IMR-90 (cell line): ENCODE measurements at regions not wholly inside any gene's neighbourhood (a gene's known extent, or its start where the extent isn't known, plus 50 kb on each side); places are given as distances from the start of the nearest gene placed in this dataset.

ENCODE experiments used
- ATAC-seq: fragments of 200-7000 bp; cut with Tn5 transposase; 2 replicates; pipeline ENCODE4 v1.9.1; 2020; ENCODE audit warnings: low read depth, mild to moderate bottlenecking, moderate library complexity
- BruUV-seq: library from RNA; stranded (reverse); fragments of 400-500 nt; replicated peaks from 2 replicates; lab custom pipeline; 2021; lab: Mats Ljungman, UMichigan
- CTCF ChIA-PET: fragments of 300-600 bp; formaldehyde crosslinking; extraction: SDS; loops from one replicate; lab custom pipeline; 2021; ENCODE audit warnings: antibody characterized with exemption; lab: Yijun Ruan, JAX
- POLR2A ChIA-PET: fragments of 300-600 bp; sonication (Branson Sonifier 250); formaldehyde crosslinking; loops from one replicate; lab custom pipeline; 2022; ENCODE audit warnings: antibody characterized with exemption; ENCODE audit not compliant: unreplicated experiment; lab: Charles Lee
- DNase-seq: peaks from one replicate; pipeline ENCODE4 v3.0.0; 2013
- H2AFZ ChIP-seq: replicated peaks from 2 replicates; pipeline ENCODE3; 2013; ENCODE audit warnings: low read length, mild to moderate bottlenecking; ENCODE audit not compliant: poor library complexity
- H2AK5ac ChIP-seq: 2 replicates; pipeline ENCODE4 v1.6.1; 2013; ENCODE audit warnings: low read depth, low read length, inconsistent platforms
- H2AK9ac ChIP-seq: replicated peaks from 2 replicates; pipeline ENCODE3; 2013; ENCODE audit warnings: mild to moderate bottlenecking, low read depth, low read length, moderate library complexity; ENCODE audit not compliant: poor library complexity
- H2BK120ac ChIP-seq: 2 replicates; pipeline ENCODE4 v1.6.1; 2013; ENCODE audit warnings: low read depth, low read length, inconsistent platforms
- H2BK15ac ChIP-seq: 3 replicates; pipeline ENCODE4 v1.6.1; 2013; ENCODE audit warnings: low read depth, low read length, inconsistent platforms
- H2BK20ac ChIP-seq: 2 replicates; pipeline ENCODE4 v1.6.1; 2013; ENCODE audit warnings: low read depth, mild to moderate bottlenecking, inconsistent platforms, low read length, moderate library complexity
- H2BK5ac ChIP-seq: 2 replicates; pipeline ENCODE4 v1.6.1; 2013; ENCODE audit warnings: mild to moderate bottlenecking, low read depth, low read length, inconsistent platforms; ENCODE audit not compliant: poor library complexity, severe bottlenecking
- H3K14ac ChIP-seq: replicated peaks from 2 replicates; pipeline ENCODE4 v1.6.1; 2013; ENCODE audit warnings: low read depth, low read length, inconsistent platforms
- H3K18ac ChIP-seq: 2 replicates; pipeline ENCODE4 v1.6.1; 2013; ENCODE audit warnings: low read depth, low read length, control low read depth
- H3K23ac ChIP-seq: 2 replicates; pipeline ENCODE4 v1.6.1; 2013; ENCODE audit warnings: low read depth, low read length, inconsistent platforms
- H3K27ac ChIP-seq: 2 replicates; pipeline ENCODE4 v1.5.1; 2013; ENCODE audit warnings: mild to moderate bottlenecking, control low read depth, low read length; ENCODE audit not compliant: insufficient read depth
- H3K27me3 ChIP-seq: 2 replicates; pipeline ENCODE4 v1.6.1; 2013; ENCODE audit warnings: low read length; ENCODE audit not compliant: control insufficient read depth, insufficient read depth
- H3K36me3 ChIP-seq: 2 replicates; pipeline ENCODE4 v1.6.1; 2013; ENCODE audit warnings: low read length, mixed read lengths; ENCODE audit not compliant: control insufficient read depth, insufficient read depth
- H3K4ac ChIP-seq: 2 replicates; pipeline ENCODE4 v1.6.1; 2013; ENCODE audit warnings: low read depth, low read length, inconsistent platforms
- H3K4me1 ChIP-seq: 2 replicates; pipeline ENCODE4 v1.6.1; 2013; ENCODE audit warnings: low read length, mixed read lengths; ENCODE audit not compliant: control insufficient read depth, insufficient read depth
- H3K4me2 ChIP-seq: 2 replicates; pipeline ENCODE4 v1.6.1; 2013; ENCODE audit warnings: low read depth, mild to moderate bottlenecking, control low read depth, low read length, moderate library complexity
- H3K4me3 ChIP-seq: 2 replicates; pipeline ENCODE4 v1.5.1; 2013; ENCODE audit warnings: low read depth, mild to moderate bottlenecking, control low read depth, low read length, moderate library complexity; ENCODE audit not compliant: insufficient read depth
- H3K56ac ChIP-seq: 2 replicates; pipeline ENCODE4 v1.6.1; 2013; ENCODE audit warnings: low read length, inconsistent platforms; ENCODE audit not compliant: insufficient read depth; ENCODE audit errors: extremely low read depth
- H3K79me1 ChIP-seq, 2 experiments: 2 replicates each; pipeline ENCODE4 v1.6.1; 2013; ENCODE audit warnings: low read length in 2 of 2, inconsistent platforms in 1 of 2, low read depth in 1 of 2
- H3K9ac ChIP-seq: 2 replicates; pipeline ENCODE4 v1.6.1; 2013; ENCODE audit warnings: low read depth, low read length, control low read depth
- H3K9me1 ChIP-seq: 2 replicates; pipeline ENCODE4 v1.6.1; 2013; ENCODE audit warnings: low read length, inconsistent platforms; ENCODE audit not compliant: insufficient read depth
- H3K9me3 ChIP-seq: 2 replicates; pipeline ENCODE4 v1.6.1; 2013; ENCODE audit warnings: low read length; ENCODE audit not compliant: control insufficient read depth, insufficient read depth
- H4K20me1 ChIP-seq: 2 replicates; pipeline ENCODE4 v1.6.1; 2013; ENCODE audit warnings: low read length, inconsistent platforms; ENCODE audit not compliant: insufficient read depth
- H4K5ac ChIP-seq: 2 replicates; pipeline ENCODE4 v1.6.1; 2013; ENCODE audit warnings: mild to moderate bottlenecking, low read depth, low read length, control low read depth
- H4K8ac ChIP-seq, 2 experiments: 2 replicates each; pipeline ENCODE4 v1.6.1; 2013; ENCODE audit warnings: low read depth in 2 of 2, low read length in 2 of 2, control low read depth in 1 of 2, inconsistent platforms in 1 of 2
- H4K91ac ChIP-seq: 2 replicates; pipeline ENCODE4 v1.6.1; 2013; ENCODE audit warnings: low read depth, low read length, inconsistent platforms; ENCODE audit not compliant: insufficient read depth
- BHLHE40 ChIP-seq: fragments of 150-350 bp; IDR thresholded peaks from 2 replicates; pipeline ENCODE4 v1.6.1; 2016; ENCODE audit warnings: mild to moderate bottlenecking, low read depth, low read length
- CEBPB ChIP-seq: IDR thresholded peaks from 2 replicates; pipeline ENCODE4 v1.6.1; 2012; ENCODE audit warnings: low read depth, low read length, improper control_type of control experiment
- CHD1 ChIP-seq: IDR thresholded peaks from 2 replicates; pipeline ENCODE4 v1.6.1; 2012; ENCODE audit warnings: low read depth, low read length, improper control_type of control experiment
- MAFK ChIP-seq: IDR thresholded peaks from 2 replicates; pipeline ENCODE4 v1.6.1; 2012; ENCODE audit warnings: low read depth, low read length, improper control_type of control experiment
- MAZ ChIP-seq: IDR thresholded peaks from 2 replicates; pipeline ENCODE4 v1.6.1; 2012; ENCODE audit warnings: low read depth, mild to moderate bottlenecking, low read length, improper control_type of control experiment, moderate library complexity, borderline replicate concordance
- MXI1 ChIP-seq: IDR thresholded peaks from 2 replicates; pipeline ENCODE4 v1.6.1; 2012; ENCODE audit warnings: low read depth, mild to moderate bottlenecking, low read length, moderate library complexity, borderline replicate concordance
- POLR2A ChIP-seq: IDR thresholded peaks from 2 replicates; pipeline ENCODE4 v1.6.1; 2012; ENCODE audit warnings: mild to moderate bottlenecking, low read depth, low read length
- RAD21 ChIP-seq: IDR thresholded peaks from 2 replicates; pipeline ENCODE4 v1.6.1; 2012; ENCODE audit warnings: low read length, improper control_type of control experiment
- RCOR1 ChIP-seq: IDR thresholded peaks from 2 replicates; pipeline ENCODE4 v1.6.1; 2012; ENCODE audit warnings: mild to moderate bottlenecking, low read length, improper control_type of control experiment; ENCODE audit not compliant: insufficient replicate concordance
- RFX5 ChIP-seq: IDR thresholded peaks from 2 replicates; pipeline ENCODE4 v1.8.0; 2012; ENCODE audit warnings: low read depth, mild to moderate bottlenecking, low read length, moderate library complexity
- USF2 ChIP-seq: fragments of 150-350 bp; IDR thresholded peaks from 2 replicates; pipeline ENCODE4 v1.6.1; 2017; ENCODE audit warnings: mild to moderate bottlenecking, antibody characterized with exemption, low read length, low read depth
- WGBS, 2 experiments: methylation state at CpG; one replicate each; pipeline versions ENCODE4 v1.1.5 to v1.1.7; 2013; ENCODE audit warnings: missing lambda C conversion rate in 2 of 2; ENCODE audit not compliant: insufficient read length in 1 of 2; ENCODE audit errors: extremely low coverage in 2 of 2; 5-methylcytosine and 5-hydroxymethylcytosine counted together
- dilution Hi-C: fragments of 300-500 bp; cut with HindIII; formaldehyde crosslinking; loops from one replicate; pipeline ENCODE4 v1.14.3; 2018; ENCODE audit warnings: low sequenced_read_pairs; ENCODE audit not compliant: unreplicated experiment
- in situ Hi-C: fragments of 300-500 bp; cut with MboI; formaldehyde crosslinking; loops from 3 replicates; pipeline ENCODE4 v1.14.3; 2019; ENCODE audit warnings: low sequenced_read_pairs, inconsistent platforms, mixed read lengths
- intact Hi-C: fragments of 100-400 bp; cut with micrococcal nuclease; formaldehyde crosslinking; loops from 2 replicates; pipeline ENCODE4 v1.10.0; 2022
- TF ChIP-seq, protein P1 (sequence below): conservative IDR thresholded peaks from 2 replicates; pipeline ENCODE4 v1.5.1; 2012; ENCODE audit warnings: mild to moderate bottlenecking, low read depth, low read length, improper control_type of control experiment
- TF ChIP-seq, protein P2 (sequence below): fragments of 150-350 bp; IDR thresholded peaks from 2 replicates; pipeline ENCODE4 v1.6.1; 2016; ENCODE audit warnings: low read depth, mild to moderate bottlenecking, low read length, moderate library complexity, borderline replicate concordance

- Histone ChIP-seq H3K4me2 (no peak overlapping the region), H2BK5ac (peak overlapping the region; percentile 58), H4K8ac (peak overlapping the region in 1 of 2 experiments; percentile 20; a peak in 2 of 4 replicates), H3K9ac (no peak overlapping the region), H4K91ac (peak overlapping the region; percentile 45; the same call in 1 of the 2 replicates), H3K4ac (peak overlapping the region; percentile 58), H3K9me3 (peaks cover 6% of the 10 kb centered on the region; the same call in 1 of the 2 replicates), H3K4me1 (peaks cover 17% of the 10 kb centered on the region), H3K23ac (peak overlapping the region; percentile 26; the same call in 1 of the 2 replicates), H2BK15ac (peak overlapping the region; percentile 72; the same call in 2 of the 3 replicates), H3K18ac (peak overlapping the region; percentile 74), H2AFZ (no peak overlapping the region), H3K27me3 (no peaks in the 10 kb centered on the region), H3K56ac (no peak overlapping the region), H3K79me1 (no peaks in the 10 kb centered on the region), H3K9me1 (peaks cover 3% of the 10 kb centered on the region), H3K4me3 (no peak overlapping the region), H2AK9ac (no peak overlapping the region), H2AK5ac (peak overlapping the region; percentile 53), H4K20me1 (no peaks in the 10 kb centered on the region), H2BK120ac (peak overlapping the region; percentile 78), H3K14ac (no peak overlapping the region; the same call in 1 of the 2 replicates), H4K5ac (peak overlapping the region; percentile 72; the same call in 1 of the 2 replicates), H2BK20ac (peak overlapping the region; percentile 71), H3K36me3 (no peaks in the 10 kb centered on the region), H3K27ac (peak overlapping the region; percentile 3)
- POLR2A ChIA-PET, result no interaction called here
- intact Hi-C loops, result loop anchor here (2.0 kb wide), 1 partner anchor 216 kb away; no protein-coding TSS in a partner anchor
- 85% methylated on average over 2 of the region's 10 CpGs; no CpG with 5 or more reads in 1 of the 2 experiments for WGBS, 2 experiments
- no peak for ATAC-seq
- DNase-seq, result peak; percentile 15
- no TSS peak for BruUV-seq
- dilution Hi-C loops, result no loop called here
- CTCF ChIA-PET, result interaction anchor here (0.7 kb wide), 1 partner anchor 58 kb away, joined by 3 read pairs; no protein-coding TSS in a partner anchor
- in situ Hi-C loops, result loop anchor here (10.0 kb wide), 1 partner anchor 214 kb away; no protein-coding TSS in a partner anchor
- no peak for TF ChIP-seq MXI1
- no peak for TF ChIP-seq RAD21
- no peak for TF ChIP-seq BHLHE40
- TF ChIP-seq, protein P1, sequence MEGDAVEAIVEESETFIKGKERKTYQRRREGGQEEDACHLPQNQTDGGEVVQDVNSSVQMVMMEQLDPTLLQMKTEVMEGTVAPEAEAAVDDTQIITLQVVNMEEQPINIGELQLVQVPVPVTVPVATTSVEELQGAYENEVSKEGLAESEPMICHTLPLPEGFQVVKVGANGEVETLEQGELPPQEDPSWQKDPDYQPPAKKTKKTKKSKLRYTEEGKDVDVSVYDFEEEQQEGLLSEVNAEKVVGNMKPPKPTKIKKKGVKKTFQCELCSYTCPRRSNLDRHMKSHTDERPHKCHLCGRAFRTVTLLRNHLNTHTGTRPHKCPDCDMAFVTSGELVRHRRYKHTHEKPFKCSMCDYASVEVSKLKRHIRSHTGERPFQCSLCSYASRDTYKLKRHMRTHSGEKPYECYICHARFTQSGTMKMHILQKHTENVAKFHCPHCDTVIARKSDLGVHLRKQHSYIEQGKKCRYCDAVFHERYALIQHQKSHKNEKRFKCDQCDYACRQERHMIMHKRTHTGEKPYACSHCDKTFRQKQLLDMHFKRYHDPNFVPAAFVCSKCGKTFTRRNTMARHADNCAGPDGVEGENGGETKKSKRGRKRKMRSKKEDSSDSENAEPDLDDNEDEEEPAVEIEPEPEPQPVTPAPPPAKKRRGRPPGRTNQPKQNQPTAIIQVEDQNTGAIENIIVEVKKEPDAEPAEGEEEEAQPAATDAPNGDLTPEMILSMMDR, result no peak
- TF ChIP-seq RCOR1, result no peak
- no peak for TF ChIP-seq POLR2A
- no peak for TF ChIP-seq RFX5
- TF ChIP-seq MAFK, result no peak
- no peak for TF ChIP-seq MAZ
- no peak for TF ChIP-seq USF2
- no peak for TF ChIP-seq CEBPB
- TF ChIP-seq, protein P2, sequence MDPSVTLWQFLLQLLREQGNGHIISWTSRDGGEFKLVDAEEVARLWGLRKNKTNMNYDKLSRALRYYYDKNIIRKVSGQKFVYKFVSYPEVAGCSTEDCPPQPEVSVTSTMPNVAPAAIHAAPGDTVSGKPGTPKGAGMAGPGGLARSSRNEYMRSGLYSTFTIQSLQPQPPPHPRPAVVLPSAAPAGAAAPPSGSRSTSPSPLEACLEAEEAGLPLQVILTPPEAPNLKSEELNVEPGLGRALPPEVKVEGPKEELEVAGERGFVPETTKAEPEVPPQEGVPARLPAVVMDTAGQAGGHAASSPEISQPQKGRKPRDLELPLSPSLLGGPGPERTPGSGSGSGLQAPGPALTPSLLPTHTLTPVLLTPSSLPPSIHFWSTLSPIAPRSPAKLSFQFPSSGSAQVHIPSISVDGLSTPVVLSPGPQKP, result no peak
- no peak for TF ChIP-seq CHD1
These were observed 219.5 kb downstream of the HLX start for GRCh38 chr1:221098471-221099405.
